HEK293 (cell line): ENCODE measurements at regions not wholly inside any gene's neighbourhood (a gene's known extent, or its start where the extent isn't known, plus 50 kb on each side); places are given as distances from the start of the nearest gene placed in this dataset.

ENCODE experiments used
- CTCF ChIA-PET: fragments of 350-600 bp; formaldehyde crosslinking; extraction: SDS; loops from one replicate; lab custom pipeline; 2021; ENCODE audit warnings: antibody characterized with exemption; lab: Yijun Ruan, JAX
- POLR2A ChIA-PET: fragments of 300-600 bp; formaldehyde crosslinking; extraction: SDS; loops from one replicate; lab custom pipeline; 2020; ENCODE audit warnings: antibody characterized with exemption, inconsistent platforms; lab: Yijun Ruan, JAX
- H3K27ac ChIP-seq: fragments of 200-500 bp; sonication (Bioruptor generic); 2 replicates; pipeline ENCODE4 v1.5.1; 2014; ENCODE audit warnings: low read depth, low read length, control low read depth, inconsistent platforms; ENCODE audit errors: extremely low read depth
- H3K36me3 ChIP-seq, 2 experiments: fragments of 200-500 bp in 1 of 2; sonication (Bioruptor generic) in 1 of 2; 1 replicate in 1 of 2; 2 replicates in 1 of 2; pipeline ENCODE4 v1.5.1; 2014 to 2017; ENCODE audit warnings: inconsistent platforms in 2 of 2, low read length in 2 of 2; ENCODE audit not compliant: control insufficient read depth in 2 of 2, insufficient read depth in 1 of 2
- H3K4me1 ChIP-seq: fragments of 200-500 bp; sonication (Bioruptor generic); 2 replicates; pipeline ENCODE4 v1.5.1; 2014; ENCODE audit warnings: mild to moderate bottlenecking, low read length, inconsistent platforms; ENCODE audit not compliant: control insufficient read depth, insufficient read depth
- H3K4me3 ChIP-seq: 2 replicates; pipeline ENCODE4 v1.5.1; 2011; ENCODE audit warnings: low read depth, mild to moderate bottlenecking, control low read depth, low read length, moderate library complexity
- H3K9me3 ChIP-seq: fragments of 200-500 bp; sonication (Bioruptor generic); 2 replicates; pipeline ENCODE4 v1.5.1; 2014; ENCODE audit warnings: low read depth, low read length, inconsistent platforms; ENCODE audit not compliant: control insufficient read depth, insufficient read depth
- INSM2 ChIP-seq: fragments of 450-650 bp; formaldehyde crosslinking; IDR thresholded peaks from 2 replicates; pipeline ENCODE4 v1.5.1; 2016; ENCODE audit warnings: missing biosample characterization, missing genetic modification characterization
- MEIS1 ChIP-seq: sonication (generic); formaldehyde crosslinking; IDR thresholded peaks from 2 replicates; pipeline ENCODE4 v1.8.1; 2022; ENCODE audit warnings: missing genetic modification reagents, mild to moderate bottlenecking, borderline replicate concordance
- OSR2 ChIP-seq: fragments of 450-650 bp; formaldehyde crosslinking; IDR thresholded peaks from 2 replicates; pipeline ENCODE4 v1.5.1; 2016; ENCODE audit warnings: missing biosample characterization, missing genetic modification characterization
- PRDM4 ChIP-seq: fragments of 450-650 bp; formaldehyde crosslinking; IDR thresholded peaks from 2 replicates; pipeline ENCODE4 v1.5.1; 2017; ENCODE audit warnings: missing biosample characterization, missing genetic modification characterization
- PRDM6 ChIP-seq: fragments of 450-650 bp; formaldehyde crosslinking; IDR thresholded peaks from 2 replicates; pipeline ENCODE4 v1.5.1; 2017; ENCODE audit warnings: missing biosample characterization, missing genetic modification characterization
- SP3 ChIP-seq: fragments of 450-650 bp; formaldehyde crosslinking; IDR thresholded peaks from 2 replicates; pipeline ENCODE4 v1.5.1; 2016; ENCODE audit warnings: missing biosample characterization, missing genetic modification characterization
- ZBTB11 ChIP-seq: fragments of 450-650 bp; formaldehyde crosslinking; conservative IDR thresholded peaks from 2 replicates; pipeline ENCODE4 v1.5.1; 2016; ENCODE audit warnings: low read depth, missing biosample characterization, missing genetic modification characterization
- ZFHX2 ChIP-seq: fragments of 450-650 bp; formaldehyde crosslinking; conservative IDR thresholded peaks from 2 replicates; pipeline ENCODE4 v1.5.1; 2016; ENCODE audit warnings: missing biosample characterization, missing genetic modification characterization
- ZFP41 ChIP-seq: fragments of 450-650 bp; formaldehyde crosslinking; IDR thresholded peaks from 2 replicates; pipeline ENCODE4 v1.5.1; 2016; ENCODE audit warnings: missing biosample characterization, missing genetic modification characterization, borderline replicate concordance
- ZNF239 ChIP-seq: fragments of 450-650 bp; formaldehyde crosslinking; IDR thresholded peaks from 2 replicates; pipeline ENCODE4 v1.5.1; 2016; ENCODE audit warnings: missing biosample characterization, missing genetic modification characterization
- ZNF26 ChIP-seq: fragments of 450-650 bp; formaldehyde crosslinking; IDR thresholded peaks from 2 replicates; pipeline ENCODE4 v1.5.1; 2016; ENCODE audit warnings: missing biosample characterization, missing genetic modification characterization
- ZNF391 ChIP-seq: fragments of 450-650 bp; formaldehyde crosslinking; IDR thresholded peaks from 2 replicates; pipeline ENCODE4 v1.5.1; 2016; ENCODE audit warnings: low read depth, missing biosample characterization, missing genetic modification characterization, borderline replicate concordance
- ZNF501 ChIP-seq: fragments of 450-650 bp; formaldehyde crosslinking; IDR thresholded peaks from 2 replicates; pipeline ENCODE4 v1.5.1; 2016; ENCODE audit warnings: missing biosample characterization, missing genetic modification characterization
- ZNF510 ChIP-seq: fragments of 450-650 bp; formaldehyde crosslinking; IDR thresholded peaks from 2 replicates; pipeline ENCODE4 v1.5.1; 2018; ENCODE audit warnings: mild to moderate bottlenecking, missing genetic modification characterization, missing biosample characterization; ENCODE audit not compliant: insufficient replicate concordance
- ZNF555 ChIP-seq: fragments of 450-650 bp; formaldehyde crosslinking; conservative IDR thresholded peaks from 2 replicates; pipeline ENCODE4 v1.5.1; 2017; ENCODE audit warnings: missing biosample characterization, mild to moderate bottlenecking, missing genetic modification characterization, inconsistent platforms
- ZNF658 ChIP-seq: fragments of 450-650 bp; formaldehyde crosslinking; IDR thresholded peaks from 2 replicates; pipeline ENCODE4; 2016; ENCODE audit warnings: missing biosample characterization, missing genetic modification characterization
- ZSCAN18 ChIP-seq: fragments of 450-650 bp; formaldehyde crosslinking; IDR thresholded peaks from 2 replicates; pipeline ENCODE4 v1.5.1; 2016; ENCODE audit warnings: missing biosample characterization, missing genetic modification characterization

GRCh38 chr4:180784940-180785339, 1458.3 kb upstream of the TENM3 start (continued):
- TF ChIP-seq MEIS1 = no peak
- TF ChIP-seq ZNF658 (tag by site-specific recombination) = no peak
- no peak for TF ChIP-seq ZFHX2

GRCh38 chr4:180788729-180789128, 1454.5 kb upstream of the TENM3 start:
- CTCF ChIA-PET = no interaction called here
- H3K36me3 ChIP-seq = no peaks in the 10 kb centered on the region
- no peaks in the 10 kb centered on the region for H3K9me3 ChIP-seq
- no peaks in the 10 kb centered on the region for H3K4me1 ChIP-seq
- H3K27ac ChIP-seq = no peak overlapping the region
- no peak overlapping the region for H3K4me3 ChIP-seq
- POLR2A ChIA-PET = no interaction called here
- no peak for TF ChIP-seq SP3
- no peak for TF ChIP-seq ZBTB11
- TF ChIP-seq OSR2 (tag by site-specific recombination) = no peak
- no peak for TF ChIP-seq ZNF391 (tag by site-specific recombination)
- no peak for TF ChIP-seq PRDM4 (tag by site-specific recombination)
- TF ChIP-seq ZNF239 (tag by site-specific recombination) = no peak
- TF ChIP-seq ZSCAN18 = no peak
- no peak for TF ChIP-seq INSM2 (tag by site-specific recombination)
- no peak for TF ChIP-seq PRDM6 (tag by site-specific recombination)
- TF ChIP-seq ZNF510 (tag by site-specific recombination) = no peak
- TF ChIP-seq, all 188 proteins: peak for 0

GRCh38 chr4:180789929-180790328, 1453.3 kb upstream of the TENM3 start:
- Histone ChIP-seq H3K9me3 (no peaks in the 10 kb centered on the region), H3K4me3 (no peak overlapping the region), H3K27ac (no peak overlapping the region), H3K36me3 (no peaks in the 10 kb centered on the region), H3K4me1 (no peaks in the 10 kb centered on the region)
- TF ChIP-seq ZNF26 (tag by site-specific recombination) (no peak), ZNF555 (no peak), ZFP41 (tag by site-specific recombination) (no peak), ZNF501 (tag by site-specific recombination) (no peak)
- CTCF ChIA-PET = no interaction called here
- POLR2A ChIA-PET = no interaction called here
